NOMO-1 (cell line): ENCODE measurements at regions not wholly inside any gene's neighbourhood (a gene's known extent, or its start where the extent isn't known, plus 50 kb on each side); places are given as distances from the start of the nearest gene placed in this dataset.
A peak's percentile ranks its signal among the peaks of the same experiment; 100 is the strongest.
"Not testable (repeated sequence)": the region's sequence is repeated elsewhere in the genome, so short reads cannot be mapped to it uniquely, and the experiment has no call there.

Experiments
- DNase-seq, 2 experiments: peaks; one replicate each; lab custom pipeline; 2025; ENCODE audit not compliant: unreplicated experiment in 2 of 2; lab: John Stamatoyannopoulos, UW

DNA sequence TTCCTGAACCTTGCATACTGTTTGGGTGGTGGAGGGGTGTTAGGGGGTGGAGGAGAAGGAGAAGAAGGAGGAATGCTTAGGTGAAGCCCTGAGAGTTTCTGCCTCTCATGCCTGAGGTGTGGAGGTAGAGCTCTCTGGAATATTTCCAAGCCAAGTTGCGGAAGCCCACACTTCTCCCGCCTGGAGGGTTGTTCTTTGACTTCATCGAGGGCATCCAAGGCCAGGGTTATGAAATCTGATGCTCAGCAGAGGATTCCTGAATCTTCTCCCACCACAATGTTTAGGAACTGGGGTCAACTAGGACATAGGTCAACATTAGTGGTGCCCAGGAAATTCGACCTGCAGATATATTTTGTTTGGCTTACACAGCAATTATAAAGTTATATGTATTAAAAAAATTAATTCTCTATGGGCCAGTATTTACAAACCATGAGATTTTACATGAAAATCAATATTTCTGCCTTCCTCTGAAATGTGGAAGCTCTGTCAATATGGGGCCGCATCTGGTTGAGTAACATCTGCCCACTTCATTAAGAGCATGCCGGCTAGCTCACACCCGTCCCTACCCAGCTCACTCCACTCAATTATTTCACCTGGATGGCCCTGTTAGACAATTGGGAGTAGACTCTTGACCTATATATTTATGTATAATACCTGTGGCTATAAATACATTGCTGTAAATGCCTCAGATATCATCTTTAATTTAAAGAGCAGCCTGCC is 257.1 kb upstream of the ZFP64 start:
- DNase-seq: no peak

DNA sequence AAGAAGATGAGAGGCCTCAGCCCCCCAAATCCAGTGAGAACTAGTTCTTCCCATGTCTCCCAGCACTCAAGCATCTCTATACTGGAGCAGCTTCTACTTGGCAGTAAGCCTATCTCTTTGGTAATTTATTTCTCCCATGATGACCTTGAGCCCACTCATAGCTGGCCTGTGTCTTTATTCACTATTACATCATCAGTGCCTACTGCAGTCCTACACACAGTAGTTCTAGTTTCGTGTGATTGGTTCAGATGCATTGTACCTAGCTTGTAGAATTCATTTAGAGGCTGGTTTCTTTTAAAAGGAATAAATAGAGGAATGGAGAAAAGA is 255.6 kb upstream of the ZFP64 start:
- no peak for DNase-seq

DNA sequence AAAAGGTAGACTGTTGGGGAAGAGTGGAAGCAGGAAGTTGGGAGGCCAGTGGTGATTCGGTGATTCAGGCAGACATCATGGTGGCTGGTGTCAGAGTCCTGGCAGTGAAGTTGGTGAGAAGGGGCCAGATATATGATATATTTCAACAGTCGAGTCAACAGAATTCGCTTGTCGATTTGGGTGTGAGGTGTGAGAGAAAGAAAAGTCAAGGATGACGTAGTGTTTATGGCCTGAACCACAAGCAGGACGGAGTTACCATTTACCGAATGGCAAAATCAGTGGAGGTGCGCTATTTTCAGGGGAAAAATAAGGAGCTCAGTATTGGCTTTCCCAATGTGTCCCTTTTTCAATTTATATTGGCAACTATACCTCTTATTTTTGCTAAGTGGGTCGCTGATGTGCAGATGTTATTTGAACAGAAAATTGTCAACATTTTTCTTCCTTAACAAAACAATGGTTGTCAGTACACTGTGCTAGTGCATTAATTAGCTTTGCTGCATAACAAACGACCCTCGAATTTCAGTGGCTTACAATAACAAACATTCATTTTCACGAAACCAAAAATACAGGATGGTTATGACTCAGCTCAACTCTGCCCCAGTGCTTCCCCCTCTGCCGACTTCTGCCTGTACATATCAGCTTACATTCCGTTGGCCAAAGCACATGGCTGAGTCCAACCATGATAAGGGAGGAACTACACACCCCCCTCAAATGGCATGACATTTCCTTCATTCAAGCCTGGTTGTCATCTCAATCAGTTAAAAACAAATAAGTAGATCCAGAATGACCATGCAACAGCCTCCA is 255.0 kb upstream of the ZFP64 start:
- DNase-seq: no peak

DNA sequence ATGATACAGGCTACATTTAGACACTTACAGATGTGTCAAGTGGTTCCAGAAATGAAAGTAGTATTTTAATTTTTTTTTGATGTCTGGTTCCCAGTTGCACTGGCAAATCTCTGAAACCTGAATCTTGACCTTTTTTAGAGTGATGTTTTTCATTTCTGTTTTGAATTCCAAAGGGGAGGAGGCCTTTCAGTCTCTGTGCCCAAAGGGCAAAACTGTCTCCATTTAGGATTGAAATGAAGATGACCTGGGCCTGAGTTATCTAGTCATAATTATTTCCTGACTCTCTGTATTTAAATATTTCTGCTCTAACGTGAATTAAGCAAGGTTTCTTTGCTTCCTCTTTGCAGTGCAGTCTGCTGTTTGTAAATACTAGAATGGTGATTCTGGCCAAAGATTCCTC is 252.9 kb upstream of the ZFP64 start:
- peak in 1 of 2 experiments; percentile 46 for DNase-seq

DNA sequence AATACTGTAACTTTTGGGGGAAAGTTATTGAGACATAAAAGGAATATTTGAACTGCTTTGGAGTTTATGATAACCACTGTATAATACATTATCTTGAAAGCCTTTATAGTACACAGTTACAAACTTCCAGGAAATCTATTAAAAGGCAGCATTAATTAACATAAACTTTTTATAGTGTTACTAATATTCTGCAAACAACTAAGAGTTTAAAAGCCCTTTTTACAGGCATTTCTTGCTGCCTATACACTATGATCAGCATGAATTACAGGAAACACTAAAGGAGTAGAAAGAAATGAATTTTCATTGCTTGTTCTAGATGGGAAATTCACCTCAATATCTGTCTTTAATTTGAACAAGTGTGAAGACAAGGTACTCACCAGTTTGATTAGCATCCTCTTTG is 252.3 kb upstream of the ZFP64 start:
- DNase-seq: no peak

DNA sequence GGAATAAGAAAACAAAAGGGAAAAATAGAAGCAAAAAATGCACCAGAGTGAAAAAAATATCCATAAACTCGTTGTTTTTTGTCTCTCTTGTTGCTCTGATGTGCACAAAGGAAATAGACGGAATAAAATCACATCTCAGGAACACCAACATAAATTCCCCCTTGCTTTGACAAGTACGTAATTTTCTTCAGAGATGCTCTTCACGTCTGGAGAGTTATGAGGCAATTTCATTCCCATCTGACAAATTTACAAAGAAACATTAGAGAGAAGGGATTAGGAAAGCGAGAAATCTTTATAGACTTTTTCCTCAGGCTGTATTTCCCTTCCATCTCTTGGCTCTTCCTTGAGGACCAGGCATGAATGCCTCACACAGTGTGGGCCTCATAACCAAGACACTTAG is 250.1 kb upstream of the ZFP64 start:
- DNase-seq: no peak

DNA sequence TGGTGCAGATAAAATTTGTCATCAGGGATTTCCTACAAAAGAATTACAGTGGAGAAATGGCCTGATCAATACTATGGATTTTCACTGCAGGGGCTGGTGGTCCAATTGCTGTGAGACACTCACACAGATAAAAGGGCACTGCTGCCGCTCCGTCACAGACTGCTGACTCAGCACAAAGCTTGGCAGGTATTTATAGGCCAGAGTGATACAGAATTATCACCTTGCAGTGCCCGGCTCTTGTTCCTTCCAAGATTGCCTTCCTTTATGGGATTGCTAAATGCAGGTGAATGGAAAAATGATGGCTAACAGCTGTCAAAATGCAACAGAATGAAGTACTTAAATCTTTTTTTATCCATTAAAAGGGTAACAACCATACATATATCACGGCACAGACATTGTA is 247.8 kb upstream of the ZFP64 start:
- no peak for DNase-seq

DNA sequence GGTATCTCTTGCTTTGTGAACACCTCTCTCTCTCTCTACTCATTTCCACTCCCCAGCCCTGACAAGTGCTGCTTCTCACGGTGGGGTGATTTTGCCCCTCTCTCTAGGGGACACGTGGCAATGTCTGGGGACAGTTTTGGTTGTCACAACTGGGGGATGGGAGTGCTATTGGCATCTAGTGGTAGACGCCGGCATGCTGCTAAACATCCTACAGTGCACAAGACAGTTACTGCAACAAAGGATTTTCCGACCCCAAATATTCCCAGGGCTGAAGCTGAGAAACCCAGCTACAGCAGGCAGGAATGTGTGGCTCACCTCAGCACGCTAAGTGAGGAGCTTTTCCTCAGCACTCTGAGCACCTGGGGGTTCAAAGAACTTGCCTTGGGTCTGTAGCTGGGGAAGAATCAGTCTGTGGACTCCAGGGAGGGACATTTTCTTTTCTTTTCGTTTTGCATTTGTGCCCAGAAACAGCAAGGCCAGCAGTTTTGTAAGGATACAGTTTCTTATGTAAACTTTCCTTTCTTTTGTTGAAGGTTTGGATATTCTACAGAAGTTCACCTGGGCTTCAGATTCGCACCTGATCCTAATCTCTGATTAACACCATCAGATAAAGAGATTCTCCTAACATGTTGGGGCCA is 246.9 kb upstream of the ZFP64 start:
- no peak for DNase-seq

DNA sequence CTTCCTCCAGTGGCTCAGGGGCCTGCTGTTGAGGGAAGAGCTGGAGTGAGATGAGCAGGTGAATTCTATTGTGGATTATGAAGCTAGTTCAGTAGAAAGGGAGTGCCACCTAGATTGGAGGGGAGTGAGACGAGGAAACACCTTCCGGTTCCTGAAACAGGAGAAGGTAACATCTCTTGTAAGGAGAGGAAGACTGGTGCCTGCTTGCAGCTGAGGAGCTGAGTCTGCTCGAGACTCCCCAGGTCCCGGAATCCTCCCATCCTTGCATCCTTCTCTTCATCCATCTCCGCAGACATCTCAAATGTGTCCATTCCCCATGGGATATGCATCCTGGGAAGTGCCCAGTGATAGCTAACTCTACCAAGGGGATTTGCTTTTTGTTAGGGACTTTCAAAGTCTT is 242.9 kb upstream of the ZFP64 start:
- DNase-seq: no peak

DNA sequence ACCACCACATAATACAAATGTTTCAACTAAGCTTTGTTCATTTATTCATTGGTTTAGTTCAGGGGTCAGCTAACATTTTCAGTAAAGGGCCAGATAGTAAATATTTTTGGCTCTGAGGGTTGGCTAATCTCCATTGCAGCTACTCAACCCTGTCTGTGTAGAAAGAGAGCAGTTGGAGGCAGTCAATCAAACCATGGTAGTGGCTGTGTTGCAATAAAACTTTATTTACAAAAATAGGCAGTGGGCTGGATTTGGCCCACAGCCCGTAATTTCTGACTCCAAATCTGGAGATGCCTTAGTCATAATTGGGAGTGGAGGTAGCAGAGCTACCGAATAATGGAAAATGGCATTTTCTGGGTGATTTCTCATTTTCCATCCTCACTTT is 242.5 kb upstream of the ZFP64 start:
- no peak for DNase-seq

DNA sequence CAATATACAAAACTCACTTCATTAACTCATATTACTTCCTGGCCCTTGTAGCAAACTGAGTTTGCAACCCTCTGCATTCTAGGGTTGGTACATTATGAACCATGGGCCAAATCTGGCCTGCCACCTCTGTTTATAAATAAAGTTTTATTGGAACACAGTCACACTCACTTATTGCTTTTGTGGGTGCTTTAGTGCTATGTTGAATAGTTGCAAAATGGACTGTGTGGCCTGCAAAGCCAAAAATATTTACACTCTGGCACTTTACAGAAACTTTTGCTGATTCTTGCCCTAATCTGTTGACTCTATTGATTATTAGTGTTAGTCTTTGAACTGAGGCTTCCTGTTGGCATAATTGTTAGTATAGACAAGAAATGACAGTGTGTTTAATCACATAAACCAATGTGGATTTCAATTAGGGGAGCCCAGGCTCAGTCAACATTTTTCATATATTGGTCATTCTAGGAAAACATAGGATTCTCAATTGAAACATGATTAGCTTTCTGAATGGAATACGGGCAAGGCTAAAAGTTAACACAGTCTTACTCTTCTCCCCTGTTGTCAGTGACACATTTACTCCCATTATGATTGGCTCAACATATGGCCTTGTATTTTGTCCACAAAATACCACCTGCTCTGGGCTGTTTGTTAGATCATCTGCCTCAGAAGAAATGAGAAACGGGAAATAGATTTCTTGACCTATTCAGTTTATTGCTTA is 241.9 kb upstream of the ZFP64 start:
- no peak for DNase-seq

DNA sequence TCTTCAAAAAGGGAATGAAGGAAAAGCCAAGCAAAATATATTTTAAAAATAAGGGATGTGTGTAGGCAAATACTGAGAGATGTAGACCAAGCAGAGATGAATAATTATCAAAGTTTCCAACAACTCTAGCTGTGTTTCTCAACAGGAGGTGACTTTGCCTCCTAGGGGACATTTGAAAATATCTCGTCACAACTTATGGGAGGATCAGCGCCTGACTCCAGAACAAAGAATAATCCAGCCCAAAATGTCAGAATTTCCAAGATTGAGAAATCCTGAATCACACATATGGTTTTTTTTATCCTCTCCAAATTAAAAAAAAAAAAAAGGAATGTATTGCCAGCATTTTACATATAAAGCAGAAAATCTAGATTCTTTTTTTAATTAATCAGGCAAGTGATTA is 241.2 kb upstream of the ZFP64 start:
- DNase-seq: no peak

DNA sequence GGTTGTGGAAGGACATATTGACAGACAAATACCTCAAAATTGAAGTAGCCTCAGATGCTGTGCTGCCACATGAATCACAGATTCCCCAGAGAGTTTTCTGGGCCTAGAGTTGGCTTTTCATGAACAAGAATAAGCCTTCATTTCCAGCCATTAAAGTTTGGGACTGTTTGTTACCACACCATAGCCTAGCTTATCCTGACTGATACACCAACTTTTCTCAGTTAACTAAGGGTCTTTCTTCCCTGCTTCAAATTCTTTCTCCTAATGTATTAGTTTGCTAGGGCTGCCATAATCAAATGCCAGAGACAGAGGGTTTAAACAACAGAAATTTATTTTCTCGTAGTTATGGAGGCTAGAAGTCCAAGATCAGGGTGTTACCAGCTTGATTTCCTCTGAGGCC is 237.4 kb upstream of the ZFP64 start:
- no peak for DNase-seq

DNA sequence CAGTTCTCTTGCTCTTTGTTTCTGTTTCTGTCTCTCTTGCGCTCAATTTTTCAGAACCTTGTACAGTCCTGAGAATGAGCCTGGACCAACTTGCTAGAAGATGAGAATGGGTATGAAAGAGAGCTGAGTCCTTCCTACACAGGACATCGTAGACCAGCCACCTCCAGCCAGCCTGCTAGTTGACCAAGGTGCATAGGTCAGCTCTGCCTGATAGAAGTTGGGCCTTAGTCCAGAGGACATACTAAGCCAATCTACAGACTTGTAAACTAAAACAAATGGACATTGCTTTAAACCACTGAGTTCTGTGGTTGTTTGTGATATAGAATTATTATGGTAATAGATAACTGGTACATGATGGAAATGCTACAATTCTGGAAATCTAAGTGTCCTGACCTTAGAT is 236.4 kb upstream of the ZFP64 start:
- DNase-seq: no peak

DNA sequence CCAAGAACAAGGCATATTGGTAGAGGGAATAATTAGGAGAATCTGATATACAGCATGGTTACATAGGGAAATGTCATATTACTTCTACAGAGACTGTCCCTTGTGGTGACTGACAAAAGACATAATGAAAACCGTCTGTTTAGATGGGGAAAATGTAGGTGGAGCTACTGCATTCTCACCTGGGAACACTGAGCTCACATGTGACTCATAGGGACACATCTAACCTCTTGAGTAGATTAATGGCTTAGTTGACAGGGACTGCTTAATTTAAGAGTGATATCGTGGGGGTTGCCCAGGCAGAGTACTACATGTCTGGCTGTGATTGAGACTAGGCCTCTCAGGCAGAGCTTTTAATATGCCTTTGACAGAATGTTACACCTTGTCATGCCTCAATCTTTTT is 235.3 kb upstream of the ZFP64 start:
- no peak for DNase-seq

DNA sequence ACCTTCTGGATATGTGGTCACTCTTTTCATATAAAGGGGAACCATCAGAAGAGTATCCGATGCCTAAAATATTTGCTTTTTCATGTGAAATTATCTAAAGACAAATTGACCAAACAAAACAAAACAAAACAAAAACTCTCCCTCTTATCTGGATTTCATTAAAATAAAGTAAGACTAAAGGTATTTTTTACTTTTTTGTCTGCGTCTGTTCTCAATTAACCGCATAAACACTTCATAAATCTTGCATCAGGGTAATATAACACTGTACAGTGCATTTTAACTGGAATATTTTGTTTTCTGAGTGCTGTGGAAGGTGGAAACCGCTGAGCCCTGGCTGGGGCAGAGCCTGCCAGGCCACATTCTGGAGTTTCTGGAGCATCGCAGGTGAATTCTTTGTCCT is 234.1 kb upstream of the ZFP64 start:
- no peak for DNase-seq

DNA sequence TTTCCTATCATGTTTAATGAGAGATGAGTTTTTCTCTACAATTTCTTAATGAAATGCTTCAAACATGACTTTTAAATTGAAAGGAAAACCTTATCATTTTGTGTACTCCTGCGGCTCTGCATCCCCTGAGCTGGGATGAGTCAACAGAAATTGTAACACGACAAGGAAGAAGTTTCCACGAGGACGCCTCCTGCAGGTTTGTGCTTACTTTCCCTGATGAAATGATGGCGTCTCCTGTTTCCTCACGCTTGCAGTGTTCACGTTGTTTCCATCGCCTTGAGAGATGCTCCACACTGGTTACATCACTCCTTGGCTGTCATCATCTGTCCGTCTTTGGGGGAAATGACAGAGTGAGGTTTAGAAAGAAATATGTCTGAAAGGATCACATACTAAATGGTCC is 233.7 kb upstream of the ZFP64 start:
- DNase-seq: peak in 1 of 2 experiments; percentile 38

DNA sequence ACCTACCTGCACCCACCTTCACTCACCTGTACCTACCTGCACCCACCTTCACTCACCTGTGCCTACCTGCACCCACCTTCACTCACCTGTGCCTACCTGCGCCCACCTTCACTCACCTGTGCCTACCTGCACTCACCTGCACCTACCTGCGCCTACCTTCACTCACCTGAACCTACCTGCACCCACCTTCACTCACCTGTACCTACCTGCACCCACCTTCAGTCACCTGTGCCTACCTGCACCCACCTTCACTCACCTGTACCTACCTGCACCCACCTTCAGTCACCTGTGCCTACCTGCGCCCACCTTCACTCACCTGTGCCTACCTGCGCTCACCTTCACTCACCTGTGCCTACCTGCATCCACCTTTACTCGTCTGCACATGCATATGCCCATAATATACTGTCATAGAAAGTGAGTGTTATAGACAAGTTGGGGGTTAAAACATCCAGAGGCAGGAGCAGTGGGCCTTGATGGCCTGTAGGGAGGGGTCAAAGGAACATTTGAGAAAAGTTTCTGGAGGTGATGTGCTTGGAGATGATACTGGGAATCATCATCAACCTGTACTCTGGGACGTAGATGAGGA is 232.9 kb upstream of the ZFP64 start:
- not testable (repeated sequence) for DNase-seq

DNA sequence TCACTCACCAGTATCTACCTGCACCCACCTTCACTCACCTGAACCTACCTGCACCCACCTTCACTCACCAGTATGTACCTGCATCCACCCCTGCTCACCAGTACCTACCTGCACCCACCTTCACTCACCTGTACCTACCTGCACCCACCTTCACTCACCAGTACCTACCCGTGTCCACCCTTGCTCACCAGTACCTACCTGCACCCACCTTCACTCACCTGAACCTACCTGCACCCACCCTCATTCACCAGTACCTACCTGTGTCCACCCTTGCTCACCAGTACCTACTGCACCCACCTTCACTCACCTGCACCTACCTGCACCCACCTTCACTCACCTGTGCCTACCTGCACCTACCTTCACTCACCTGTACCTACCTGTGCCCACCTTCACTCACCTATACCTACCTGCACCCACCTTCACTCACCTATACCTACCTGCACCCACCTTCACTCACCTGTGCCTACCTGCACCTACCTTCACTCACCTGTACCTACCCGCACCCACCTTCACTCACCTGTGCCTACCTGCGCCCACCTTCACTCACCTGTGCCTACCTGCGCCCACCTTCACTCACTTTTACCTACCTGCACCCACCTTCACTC is 232.1 kb upstream of the ZFP64 start:
- not testable (repeated sequence) for DNase-seq

DNA sequence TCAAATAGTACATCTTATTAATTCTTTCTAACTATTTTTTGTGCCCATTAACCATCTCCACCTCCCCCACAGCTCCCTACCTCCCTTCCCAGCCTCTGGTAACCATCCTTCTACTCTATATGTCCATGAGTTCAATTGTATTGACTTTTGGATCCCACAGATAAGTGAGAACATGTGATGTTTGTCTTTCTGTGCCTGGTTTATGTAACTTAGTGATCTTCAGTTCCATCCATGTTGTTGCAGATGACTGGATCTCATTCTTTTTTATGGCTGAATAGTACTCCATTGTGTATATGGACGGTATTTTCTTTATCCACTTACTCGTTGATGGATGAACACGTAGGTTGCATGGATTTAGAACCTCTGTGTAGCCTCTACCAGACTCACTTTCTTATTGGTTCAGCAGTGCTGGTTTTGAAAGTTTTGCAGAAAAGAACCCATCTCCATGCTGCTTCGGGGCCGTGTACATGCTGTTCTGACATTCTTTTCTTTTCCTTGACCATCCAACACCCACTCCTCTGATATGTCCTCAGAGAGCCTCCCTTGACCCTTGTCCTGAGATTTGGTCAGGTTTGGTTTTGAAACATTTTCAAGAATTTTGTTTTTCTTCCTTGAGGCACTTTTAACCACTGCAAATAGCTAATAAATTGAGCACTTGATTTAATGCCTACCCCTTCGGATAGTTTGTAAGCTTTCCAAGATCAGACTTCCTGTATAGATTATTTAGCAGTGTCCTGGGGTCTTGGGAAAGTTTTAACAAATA is 231.2 kb upstream of the ZFP64 start:
- peak in 1 of 2 experiments; percentile 25 for DNase-seq
